ENCODE measurements at regions not wholly inside any gene's neighbourhood (a gene's known extent, or its start where the extent isn't known, plus 50 kb on each side); places are given as distances from the start of the nearest gene placed in this dataset.

GRCh38 chr2:104570259-104570658 is 283.7 kb upstream of the POU3F3 start:
- no peak overlapping the region for H3K4me3 ChIP-seq
- TF ChIP-seq, protein P1, sequence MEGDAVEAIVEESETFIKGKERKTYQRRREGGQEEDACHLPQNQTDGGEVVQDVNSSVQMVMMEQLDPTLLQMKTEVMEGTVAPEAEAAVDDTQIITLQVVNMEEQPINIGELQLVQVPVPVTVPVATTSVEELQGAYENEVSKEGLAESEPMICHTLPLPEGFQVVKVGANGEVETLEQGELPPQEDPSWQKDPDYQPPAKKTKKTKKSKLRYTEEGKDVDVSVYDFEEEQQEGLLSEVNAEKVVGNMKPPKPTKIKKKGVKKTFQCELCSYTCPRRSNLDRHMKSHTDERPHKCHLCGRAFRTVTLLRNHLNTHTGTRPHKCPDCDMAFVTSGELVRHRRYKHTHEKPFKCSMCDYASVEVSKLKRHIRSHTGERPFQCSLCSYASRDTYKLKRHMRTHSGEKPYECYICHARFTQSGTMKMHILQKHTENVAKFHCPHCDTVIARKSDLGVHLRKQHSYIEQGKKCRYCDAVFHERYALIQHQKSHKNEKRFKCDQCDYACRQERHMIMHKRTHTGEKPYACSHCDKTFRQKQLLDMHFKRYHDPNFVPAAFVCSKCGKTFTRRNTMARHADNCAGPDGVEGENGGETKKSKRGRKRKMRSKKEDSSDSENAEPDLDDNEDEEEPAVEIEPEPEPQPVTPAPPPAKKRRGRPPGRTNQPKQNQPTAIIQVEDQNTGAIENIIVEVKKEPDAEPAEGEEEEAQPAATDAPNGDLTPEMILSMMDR (IDR thresholded peaks at IDR 0.05): no peak
- H3K4me1 ChIP-seq (ENCODE audit: low read depth): no peaks in the 10 kb centered on the region
- DNase-seq: no peak
- intact Hi-C loops (cut with DNase I, micrococcal nuclease): no loop called here
- no peaks in the 10 kb centered on the region for H3K9me3 ChIP-seq
- no peaks in the 10 kb centered on the region for H3K36me3 ChIP-seq (ENCODE audit: low read depth)
- ATAC-seq: no peak

- H3K36me3 ChIP-seq (ENCODE audit: low read depth): no peaks in the 10 kb centered on the region
- H3K4me3 ChIP-seq: no peak overlapping the region
- TF ChIP-seq, protein P1 (IDR thresholded peaks at IDR 0.05): no peak
- H3K9me3 ChIP-seq: no peaks in the 10 kb centered on the region
- ATAC-seq (no peak), DNase-seq (no peak)
- intact Hi-C loops (cut with DNase I, micrococcal nuclease): no loop called here
- H3K4me1 ChIP-seq (ENCODE audit: low read depth): no peaks in the 10 kb centered on the region
Measured at GRCh38 chr2:104572834-104573233, 281.1 kb upstream of the POU3F3 start.

GRCh38 chr2:104574367-104574766 is 279.5 kb upstream of the POU3F3 start:
- Histone ChIP-seq H3K4me1 (ENCODE audit: low read depth) (no peaks in the 10 kb centered on the region), H3K4me3 (no peak overlapping the region), H3K9me3 (no peaks in the 10 kb centered on the region), H3K36me3 (ENCODE audit: low read depth) (no peaks in the 10 kb centered on the region)
- TF ChIP-seq, protein P1 (IDR thresholded peaks at IDR 0.05): no peak
- intact Hi-C loops (cut with DNase I, micrococcal nuclease): no loop called here
- ATAC-seq: no peak
- DNase-seq: no peak

DNA sequence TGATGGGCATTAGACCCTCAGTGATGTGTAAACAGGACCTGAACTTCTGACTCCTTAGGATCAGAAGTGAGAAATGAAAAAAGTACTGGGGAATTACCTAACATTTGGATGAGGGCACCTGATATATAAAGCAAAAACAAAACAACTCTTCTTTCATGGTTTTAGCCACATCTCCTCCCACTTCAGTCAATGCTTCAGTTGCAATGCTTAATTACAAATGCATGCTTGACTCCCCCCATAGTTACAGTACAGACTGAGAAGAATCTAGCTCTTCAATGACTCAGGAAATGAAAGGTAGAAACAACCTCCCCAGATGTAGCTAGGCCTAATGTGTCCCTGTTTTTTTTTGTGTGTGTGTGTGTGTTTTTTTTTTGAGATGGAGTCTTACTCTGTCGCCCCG is 276.8 kb upstream of the POU3F3 start:
- H3K36me3 ChIP-seq (ENCODE audit: low read depth): no peaks in the 10 kb centered on the region
- intact Hi-C loops (cut with DNase I, micrococcal nuclease): no loop called here
- no peaks in the 10 kb centered on the region for H3K9me3 ChIP-seq
- TF ChIP-seq, protein P1 (IDR thresholded peaks at IDR 0.05): no peak
- no peak overlapping the region for H3K4me3 ChIP-seq
- no peaks in the 10 kb centered on the region for H3K4me1 ChIP-seq (ENCODE audit: low read depth)
- ATAC-seq (no peak), DNase-seq (no peak)

GRCh38 chr2:104582471-104582870 is 271.4 kb upstream of the POU3F3 start:
- TF ChIP-seq, protein P1 (IDR thresholded peaks at IDR 0.05): no peak
- no peak for ATAC-seq
- DNase-seq: no peak
- H3K36me3 ChIP-seq (ENCODE audit: low read depth): no peaks in the 10 kb centered on the region
- H3K9me3 ChIP-seq: no peaks in the 10 kb centered on the region
- no peak overlapping the region for H3K4me3 ChIP-seq
- intact Hi-C loops (cut with DNase I, micrococcal nuclease): no loop called here
- H3K4me1 ChIP-seq (ENCODE audit: low read depth): no peaks in the 10 kb centered on the region

- DNase-seq (no peak), ATAC-seq (no peak)
- TF ChIP-seq, protein P1 (IDR thresholded peaks at IDR 0.05): no peak
- intact Hi-C loops (cut with DNase I, micrococcal nuclease): no loop called here
- Histone ChIP-seq H3K36me3 (ENCODE audit: low read depth) (no peaks in the 10 kb centered on the region), H3K4me1 (ENCODE audit: low read depth) (no peaks in the 10 kb centered on the region), H3K4me3 (no peak overlapping the region), H3K9me3 (no peaks in the 10 kb centered on the region)
Measured at GRCh38 chr2:104583811-104584210, 270.1 kb upstream of the POU3F3 start.

Measured in mucosa of descending colon (tissue), 3 donors.